DOHH2 (cell line): ENCODE measurements at regions not wholly inside any gene's neighbourhood (a gene's known extent, or its start where the extent isn't known, plus 50 kb on each side); places are given as distances from the start of the nearest gene placed in this dataset.

Source experiments
- EZH2phosphoT487 ChIP-seq: fragments of 200-600 bp; sonication (generic); IDR thresholded peaks from 2 replicates; pipeline ENCODE4 v1.6.1; 2017; ENCODE audit warnings: borderline replicate concordance, mild to moderate bottlenecking, antibody characterized with exemption, low read length, moderate library complexity, mixed read lengths
- TF ChIP-seq, protein P1 (sequence below): fragments of 200-600 bp; sonication (generic); IDR thresholded peaks from one replicate; pipeline ENCODE4 v1.5.1; 2014; ENCODE audit warnings: antibody characterized with exemption, mild to moderate bottlenecking, low read depth, low read length; ENCODE audit not compliant: poor library complexity, severe bottlenecking

DNA sequence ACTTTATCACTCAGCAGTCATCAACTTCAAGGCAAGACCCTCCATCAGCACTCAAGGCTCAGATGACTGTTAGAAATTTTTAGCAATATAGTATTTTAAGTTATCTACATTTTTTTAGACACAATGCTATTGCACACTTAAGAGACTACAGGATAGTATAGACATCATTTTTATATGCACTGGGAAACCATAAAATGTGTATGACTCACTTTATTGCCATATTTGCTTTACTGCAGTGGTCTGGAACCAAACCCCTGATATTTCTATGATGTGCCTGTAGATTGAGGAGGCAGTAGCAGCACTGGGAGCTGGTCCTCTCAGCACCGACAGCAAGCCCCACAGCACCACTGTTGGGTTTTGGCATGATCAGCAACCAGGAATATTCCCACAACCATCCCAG, 264.8 kb upstream of the HNRNPA3 start:
- TF ChIP-seq, protein P1, sequence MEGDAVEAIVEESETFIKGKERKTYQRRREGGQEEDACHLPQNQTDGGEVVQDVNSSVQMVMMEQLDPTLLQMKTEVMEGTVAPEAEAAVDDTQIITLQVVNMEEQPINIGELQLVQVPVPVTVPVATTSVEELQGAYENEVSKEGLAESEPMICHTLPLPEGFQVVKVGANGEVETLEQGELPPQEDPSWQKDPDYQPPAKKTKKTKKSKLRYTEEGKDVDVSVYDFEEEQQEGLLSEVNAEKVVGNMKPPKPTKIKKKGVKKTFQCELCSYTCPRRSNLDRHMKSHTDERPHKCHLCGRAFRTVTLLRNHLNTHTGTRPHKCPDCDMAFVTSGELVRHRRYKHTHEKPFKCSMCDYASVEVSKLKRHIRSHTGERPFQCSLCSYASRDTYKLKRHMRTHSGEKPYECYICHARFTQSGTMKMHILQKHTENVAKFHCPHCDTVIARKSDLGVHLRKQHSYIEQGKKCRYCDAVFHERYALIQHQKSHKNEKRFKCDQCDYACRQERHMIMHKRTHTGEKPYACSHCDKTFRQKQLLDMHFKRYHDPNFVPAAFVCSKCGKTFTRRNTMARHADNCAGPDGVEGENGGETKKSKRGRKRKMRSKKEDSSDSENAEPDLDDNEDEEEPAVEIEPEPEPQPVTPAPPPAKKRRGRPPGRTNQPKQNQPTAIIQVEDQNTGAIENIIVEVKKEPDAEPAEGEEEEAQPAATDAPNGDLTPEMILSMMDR: no peak
- no peak for TF ChIP-seq EZH2phosphoT487
